ENCODE measurements at regions not wholly inside any gene's neighbourhood (a gene's known extent, or its start where the extent isn't known, plus 50 kb on each side); places are given as distances from the start of the nearest gene placed in this dataset.
A peak's percentile ranks its signal among the peaks of the same experiment; 100 is the strongest.

- no peak for TF ChIP-seq CTCF (IDR thresholded peaks at IDR 0.05; ENCODE audit: low read depth, low read length)
- H3K4me1 ChIP-seq (ENCODE audit: low read depth) = peaks cover 15% of the 10 kb centered on the region
- no peaks in the 10 kb centered on the region for H3K36me3 ChIP-seq
- no peak overlapping the region for H3K4me3 ChIP-seq
- no peaks in the 10 kb centered on the region for H3K9me3 ChIP-seq (ENCODE audit: low read depth)
- DNase-seq (ENCODE audit: low read depth in 1 of 2, low spot score in 1 of 2) = no peak
- H3K27ac ChIP-seq = peak overlapping the region; percentile 44
- H3K27me3 ChIP-seq = no peaks in the 10 kb centered on the region
These were observed 95.3 kb upstream of the GADD45A start for GRCh38 chr1:67589519-67590233.

- no peak for TF ChIP-seq CTCF (IDR thresholded peaks at IDR 0.05; ENCODE audit: low read depth, low read length)
- H3K27me3 ChIP-seq = no peaks in the 10 kb centered on the region
- peak; percentile 62 to 64 for DNase-seq (ENCODE audit: low read depth in 1 of 2, low spot score in 1 of 2)
- H3K4me1 ChIP-seq (ENCODE audit: low read depth) = peaks cover 15% of the 10 kb centered on the region
- no peaks in the 10 kb centered on the region for H3K9me3 ChIP-seq (ENCODE audit: low read depth)
- no peaks in the 10 kb centered on the region for H3K36me3 ChIP-seq
- H3K27ac ChIP-seq = peak overlapping the region; percentile 44
- no peak overlapping the region for H3K4me3 ChIP-seq
These were observed 94.7 kb upstream of the GADD45A start for GRCh38 chr1:67590329-67590728.

DNA sequence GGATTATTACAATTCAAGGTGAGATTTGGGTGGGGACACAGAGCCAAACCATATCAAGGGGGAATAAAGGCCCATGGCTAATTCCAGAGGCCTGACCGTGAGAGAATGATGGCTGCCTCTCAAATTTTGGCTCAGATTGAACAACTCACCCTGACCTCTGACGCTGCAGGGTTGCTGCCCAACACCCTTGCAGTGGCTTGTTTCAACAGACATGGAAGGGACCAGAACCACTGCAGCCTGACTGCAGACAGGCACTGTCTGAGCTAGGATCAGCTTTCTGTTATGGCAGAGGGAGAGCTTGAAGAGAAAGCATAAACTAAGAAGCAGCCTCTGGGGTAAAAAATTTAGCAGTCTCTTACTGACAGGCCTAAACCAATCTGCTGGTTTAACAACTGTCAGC lies 90.2 kb upstream of the GADD45A start:
- Histone ChIP-seq H3K27ac (no peak overlapping the region), H3K4me1 (ENCODE audit: low read depth) (peaks cover 9% of the 10 kb centered on the region), H3K9me3 (ENCODE audit: low read depth) (no peaks in the 10 kb centered on the region), H3K4me3 (no peak overlapping the region), H3K36me3 (no peaks in the 10 kb centered on the region), H3K27me3 (no peaks in the 10 kb centered on the region)
- no peak for DNase-seq (ENCODE audit: low read depth in 1 of 2, low spot score in 1 of 2)
- TF ChIP-seq CTCF (IDR thresholded peaks at IDR 0.05; ENCODE audit: low read depth, low read length) = no peak

DNA sequence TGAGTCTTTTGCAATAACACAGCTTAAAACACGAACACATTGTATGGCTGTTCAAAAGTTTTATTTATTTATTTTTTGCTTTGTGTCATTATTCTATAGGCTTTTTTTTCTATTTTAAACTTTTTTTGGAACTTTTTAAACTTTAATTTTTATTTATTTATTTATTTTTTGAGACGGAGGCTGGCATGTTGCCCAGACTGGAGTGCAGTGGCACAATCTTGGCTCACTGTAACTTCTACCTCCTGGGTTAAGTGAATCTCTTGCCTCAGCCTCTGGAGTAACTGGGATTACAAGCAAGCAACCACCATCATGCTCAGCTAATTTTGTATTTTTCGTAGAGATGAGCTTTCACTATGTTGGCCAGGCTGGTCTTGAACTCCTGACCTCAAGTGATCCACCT lies 88.3 kb upstream of the GADD45A start:
- H3K4me1 ChIP-seq (ENCODE audit: low read depth) = peaks cover 7% of the 10 kb centered on the region
- no peaks in the 10 kb centered on the region for H3K36me3 ChIP-seq
- no peaks in the 10 kb centered on the region for H3K9me3 ChIP-seq (ENCODE audit: low read depth)
- H3K27me3 ChIP-seq = no peaks in the 10 kb centered on the region
- no peak for DNase-seq (ENCODE audit: low read depth in 1 of 2, low spot score in 1 of 2)
- no peak for TF ChIP-seq CTCF (IDR thresholded peaks at IDR 0.05; ENCODE audit: low read depth, low read length)
- H3K27ac ChIP-seq = no peak overlapping the region
- H3K4me3 ChIP-seq = no peak overlapping the region

DNA sequence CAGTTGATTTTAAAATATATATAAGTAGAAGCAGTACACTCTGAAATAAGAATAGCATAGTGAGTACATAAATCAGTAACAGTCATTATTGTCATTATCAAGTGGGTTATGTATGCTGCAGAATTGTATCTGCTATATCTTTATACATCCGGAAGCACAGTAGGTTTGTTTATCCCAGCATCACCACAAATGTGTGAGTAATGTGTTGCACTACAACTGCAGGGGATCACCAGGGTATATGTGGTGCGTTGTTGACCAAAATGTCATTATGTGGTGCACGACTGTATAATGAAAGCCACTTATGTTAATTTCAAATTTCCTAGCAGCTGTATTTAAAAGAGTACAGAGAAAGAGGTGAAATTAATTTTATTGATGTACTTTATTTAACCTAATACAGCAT lies 87.7 kb upstream of the GADD45A start:
- Histone ChIP-seq H3K27ac (no peak overlapping the region), H3K4me1 (ENCODE audit: low read depth) (peaks cover 8% of the 10 kb centered on the region), H3K36me3 (no peaks in the 10 kb centered on the region), H3K27me3 (no peaks in the 10 kb centered on the region), H3K4me3 (no peak overlapping the region), H3K9me3 (ENCODE audit: low read depth) (no peaks in the 10 kb centered on the region)
- no peak for TF ChIP-seq CTCF (IDR thresholded peaks at IDR 0.05; ENCODE audit: low read depth, low read length)
- no peak for DNase-seq (ENCODE audit: low read depth in 1 of 2, low spot score in 1 of 2)
